H1 (cell line): ENCODE measurements at regions not wholly inside any gene's neighbourhood (a gene's known extent, or its start where the extent isn't known, plus 50 kb on each side); places are given as distances from the start of the nearest gene placed in this dataset.

ENCODE experiments used
- ATF3 ChIP-seq: IDR thresholded peaks from 2 replicates; pipeline ENCODE4 v1.6.1; 2011; ENCODE audit warnings: low read depth, mild to moderate bottlenecking, low read length; ENCODE audit not compliant: insufficient read depth
- CEBPB ChIP-seq: IDR thresholded peaks from 2 replicates; pipeline ENCODE4 v1.6.1; 2012; ENCODE audit warnings: low read depth, low read length
- CTCF ChIP-seq, 3 experiments: IDR thresholded peaks; 1 replicate in 2 of 3; 2 replicates in 1 of 3; pipeline versions ENCODE4 v1.5.1 to v1.6.1; 2011; ENCODE audit warnings: low read length in 3 of 3, mild to moderate bottlenecking in 3 of 3, inconsistent platforms in 2 of 3, low read depth in 1 of 3, moderate library complexity in 1 of 3; ENCODE audit not compliant: insufficient read depth in 1 of 3; ENCODE audit errors: control extremely low read depth in 1 of 3
- EP300 ChIP-seq, 2 experiments: IDR thresholded peaks; 1 replicate in 1 of 2; 2 replicates in 1 of 2; pipeline ENCODE4 v1.6.1; 2011 to 2012; ENCODE audit warnings: low read depth in 2 of 2, low read length in 2 of 2, mild to moderate bottlenecking in 2 of 2, borderline replicate concordance in 1 of 2, inconsistent platforms in 1 of 2, moderate library complexity in 1 of 2
- EZH2 ChIP-seq: fragments of 200-600 bp; sonication (generic); IDR thresholded peaks from 2 replicates; pipeline ENCODE4 v1.7.1; 2012; ENCODE audit warnings: low read depth, mild to moderate bottlenecking, moderate library complexity, low read length, inconsistent platforms; ENCODE audit not compliant: severe bottlenecking
- GTF2F1 ChIP-seq: IDR thresholded peaks from 2 replicates; pipeline ENCODE4 v1.6.1; 2012; ENCODE audit warnings: low read depth, low read length, improper control_type of control experiment, borderline replicate concordance
- HDAC2 ChIP-seq, 2 experiments: fragments of 300-600 bp in 1 of 2; sonication (generic) in 1 of 2; IDR thresholded peaks; 2 replicates each; pipeline ENCODE4 v1.6.1; 2011 to 2012; ENCODE audit warnings: low read depth in 2 of 2, low read length in 2 of 2, mild to moderate bottlenecking in 2 of 2, moderate library complexity in 2 of 2, borderline replicate concordance in 1 of 2, inconsistent platforms in 1 of 2
- MAFK ChIP-seq: IDR thresholded peaks from 2 replicates; pipeline ENCODE4 v1.6.1; 2012; ENCODE audit warnings: low read depth, mild to moderate bottlenecking, improper control_type of control experiment, low read length
- POLR2A ChIP-seq, 2 experiments: IDR thresholded peaks; 1 replicate in 1 of 2; 2 replicates in 1 of 2; pipeline ENCODE4 v1.6.1; 2011; ENCODE audit warnings: low read depth in 2 of 2, low read length in 2 of 2, mild to moderate bottlenecking in 2 of 2; ENCODE audit errors: control extremely low read depth in 1 of 2
- RAD21 ChIP-seq, 2 experiments: IDR thresholded peaks in 1 of 2; conservative IDR thresholded peaks in 1 of 2; 2 replicates each; pipeline ENCODE4 v1.6.1; 2011; ENCODE audit warnings: low read depth in 2 of 2, low read length in 2 of 2, improper control_type of control experiment in 1 of 2, inconsistent platforms in 1 of 2, mild to moderate bottlenecking in 1 of 2, moderate library complexity in 1 of 2
- RXRA ChIP-seq: IDR thresholded peaks from 2 replicates; pipeline ENCODE4 v1.6.1; 2011; ENCODE audit warnings: low read depth, mild to moderate bottlenecking, low read length, moderate library complexity; ENCODE audit not compliant: insufficient read depth
- SAP30 ChIP-seq: fragments of 300-600 bp; sonication (generic); IDR thresholded peaks from 2 replicates; pipeline ENCODE4 v1.7.1; 2012; ENCODE audit warnings: low read length, moderate library complexity, mild to moderate bottlenecking, inconsistent platforms; ENCODE audit not compliant: insufficient read depth, insufficient replicate concordance
- SP1 ChIP-seq: IDR thresholded peaks from 2 replicates; pipeline ENCODE4 v1.6.1; 2011; ENCODE audit warnings: low read depth, low read length
- TBP ChIP-seq: IDR thresholded peaks from 2 replicates; pipeline ENCODE4 v1.6.1; 2011; ENCODE audit warnings: low read depth, low read length, improper control_type of control experiment

- TF ChIP-seq CTCF (IDR thresholded peaks at IDR 0.05; ENCODE audit: control extremely low read depth in 1 of 3, insufficient read depth in 1 of 3, low read depth in 1 of 3, low read length in 3 of 3), result peak in 2 of 3 experiments; percentile 71 to 72; a peak in 3 of 4 replicates
- TF ChIP-seq CEBPB, result no peak
- TF ChIP-seq EP300 (IDR thresholded peaks at IDR 0.05; ENCODE audit: borderline replicate concordance in 1 of 2, low read depth in 2 of 2, low read length in 2 of 2), result no peak
- no peak for TF ChIP-seq ATF3
- no peak for TF ChIP-seq RXRA
- TF ChIP-seq RAD21 (IDR thresholded peaks at IDR 0.05 in 1 of 2, conservative IDR thresholded peaks at IDR 0.05 in 1 of 2; ENCODE audit: low read depth in 2 of 2, low read length in 2 of 2), result peak; percentile 73 to 78
- no peak for TF ChIP-seq GTF2F1
- TF ChIP-seq TBP, result no peak
- no peak for TF ChIP-seq HDAC2 (IDR thresholded peaks at IDR 0.05; ENCODE audit: borderline replicate concordance in 1 of 2, low read depth in 2 of 2, low read length in 2 of 2)
- no peak for TF ChIP-seq EZH2
- TF ChIP-seq POLR2A (IDR thresholded peaks at IDR 0.05; ENCODE audit: control extremely low read depth in 1 of 2, low read depth in 2 of 2, low read length in 2 of 2), result no peak
- TF ChIP-seq SAP30, result no peak
- no peak for TF ChIP-seq MAFK
- TF ChIP-seq SP1, result no peak
Observed at GRCh38 chr7:106542550-106543220, 118.3 kb downstream of the CCDC71L start.
